Fibroblast of villous mesenchyme (primary cell): ENCODE measurements at regions not wholly inside any gene's neighbourhood (a gene's known extent, or its start where the extent isn't known, plus 50 kb on each side); places are given as distances from the start of the nearest gene placed in this dataset.

Experiments
- DNase-seq: peaks from one replicate; pipeline ENCODE4 v3.0.0-alpha.2; 2010; ENCODE audit warnings: low read depth
- H3K4me3 ChIP-seq: 2 replicates; pipeline ENCODE4 v1.5.1; 2011; ENCODE audit warnings: low read depth, mild to moderate bottlenecking, low read length
- CTCF ChIP-seq: IDR thresholded peaks from 2 replicates; pipeline ENCODE4 v1.5.1; 2012; ENCODE audit warnings: low read depth, mild to moderate bottlenecking, low read length; ENCODE audit not compliant: insufficient read depth

- no peak for DNase-seq
- TF ChIP-seq CTCF = no peak
Measured at GRCh38 chr4:112003231-112003907, 141.9 kb upstream of the FAM241A start.

GRCh38 chr4:112005027-112005426 lies 140.2 kb upstream of the FAM241A start:
- no peak overlapping the region for H3K4me3 ChIP-seq
- TF ChIP-seq CTCF = no peak
- no peak for DNase-seq

More at GRCh38 chr4:112003231-112003907, 141.9 kb upstream of the FAM241A start:
- no peak overlapping the region for H3K4me3 ChIP-seq

- DNase-seq = no peak
- H3K4me3 ChIP-seq = no peak overlapping the region
- no peak for TF ChIP-seq CTCF
Measured at GRCh38 chr4:112007391-112007790, 137.9 kb upstream of the FAM241A start.

GRCh38 chr4:112015960-112016359 lies 129.3 kb upstream of the FAM241A start:
- no peak for DNase-seq
- no peak overlapping the region for H3K4me3 ChIP-seq
- TF ChIP-seq CTCF = no peak

GRCh38 chr4:112023402-112023950 lies 121.8 kb upstream of the FAM241A start:
- no peak for TF ChIP-seq CTCF
- no peak for DNase-seq
- no peak overlapping the region for H3K4me3 ChIP-seq

GRCh38 chr4:112026058-112026457 lies 119.2 kb upstream of the FAM241A start:
- no peak for DNase-seq
- no peak overlapping the region for H3K4me3 ChIP-seq
- no peak for TF ChIP-seq CTCF

- no peak overlapping the region for H3K4me3 ChIP-seq
- no peak for TF ChIP-seq CTCF
- no peak for DNase-seq
Measured at GRCh38 chr4:112029771-112030171, 115.5 kb upstream of the FAM241A start.
